H1 (cell line): ENCODE measurements at regions not wholly inside any gene's neighbourhood (a gene's known extent, or its start where the extent isn't known, plus 50 kb on each side); places are given as distances from the start of the nearest gene placed in this dataset.
A peak's percentile ranks its signal among the peaks of the same experiment; 100 is the strongest.

Experiments
- CTCF ChIA-PET: fragments of 300-600 bp; sonication (Branson Sonifier 250); formaldehyde crosslinking; loops from one replicate; lab custom pipeline; 2021; ENCODE audit not compliant: partially characterized antibody; lab: Charles Lee
- POLR2A ChIA-PET: fragments of 300-600 bp; sonication (Branson Sonifier 250); formaldehyde crosslinking; loops from one replicate; lab custom pipeline; 2021; ENCODE audit warnings: inconsistent platforms; ENCODE audit not compliant: partially characterized antibody; lab: Charles Lee
- DNase-seq, 2 experiments: peaks; one replicate each; pipeline versions ENCODE4 v3.0.0 to v3.0.0-alpha.2; 2010 to 2022; ENCODE audit warnings: low spot score in 2 of 2, low read depth in 1 of 2, mixed read lengths in 1 of 2
- FAIRE-seq: peaks from 2 replicates; lab custom pipeline; 2011; peaks lifted over from hg19 to GRCh38; lab: Jason Lieb, UNC
- H2AFZ ChIP-seq: 2 replicates; pipeline ENCODE4 v1.8.1; 2012; ENCODE audit warnings: low read length, inconsistent platforms
- H2AK5ac ChIP-seq: 2 replicates; pipeline ENCODE4 v1.6.1; 2013; ENCODE audit warnings: low read depth, low read length
- H2BK120ac ChIP-seq: replicated peaks from 2 replicates; pipeline ENCODE3; 2013; ENCODE audit warnings: low read depth, low read length, inconsistent platforms
- H2BK12ac ChIP-seq: 2 replicates; pipeline ENCODE4 v1.6.1; 2013; ENCODE audit warnings: low read depth, low read length
- H2BK15ac ChIP-seq: 2 replicates; pipeline ENCODE4 v1.6.1; 2013; ENCODE audit warnings: low read length
- H2BK20ac ChIP-seq: 2 replicates; pipeline ENCODE4 v1.6.1; 2013; ENCODE audit warnings: low read length
- H2BK5ac ChIP-seq: 2 replicates; pipeline ENCODE4 v1.6.1; 2013; ENCODE audit warnings: low read depth, low read length
- H3K14ac ChIP-seq: 2 replicates; pipeline ENCODE4 v1.6.1; 2013; ENCODE audit warnings: inconsistent platforms; ENCODE audit not compliant: insufficient read length
- H3K18ac ChIP-seq: 2 replicates; pipeline ENCODE4 v1.6.1; 2013; ENCODE audit warnings: low read length; ENCODE audit errors: extremely low read depth
- H3K23ac ChIP-seq: 2 replicates; pipeline ENCODE4 v1.6.1; 2013; ENCODE audit warnings: inconsistent platforms; ENCODE audit not compliant: insufficient read length
- H3K23me2 ChIP-seq: 2 replicates; pipeline ENCODE4 v1.6.1; 2013; ENCODE audit warnings: low read depth, low read length
- H3K27ac ChIP-seq: 2 replicates; pipeline ENCODE4 v1.6.1; 2011; ENCODE audit warnings: low read depth, low read length, inconsistent platforms
- H3K27me3 ChIP-seq, 4 experiments: replicated peaks in 1 of 4; 1 replicate in 1 of 4; 2 replicates in 3 of 4; pipeline versions ENCODE4 v1.6.1 to v1.8.1; 2011 to 2013; ENCODE audit warnings: low read length in 3 of 4, mild to moderate bottlenecking in 3 of 4, inconsistent platforms in 2 of 4, mixed read lengths in 2 of 4, moderate library complexity in 1 of 4; ENCODE audit not compliant: control insufficient read depth in 3 of 4, insufficient read depth in 3 of 4; ENCODE audit errors: extremely low read depth in 1 of 4
- H3K36me3 ChIP-seq, 4 experiments: 2 replicates each; pipeline versions ENCODE4 v1.6.1 to v1.8.1; 2011 to 2013; ENCODE audit warnings: mild to moderate bottlenecking in 4 of 4, low read length in 3 of 4, moderate library complexity in 2 of 4, control low read depth in 1 of 4, inconsistent platforms in 1 of 4; ENCODE audit not compliant: insufficient read depth in 4 of 4, control insufficient read depth in 2 of 4
- H3K4ac ChIP-seq: replicated peaks from 2 replicates; pipeline ENCODE3; 2013; ENCODE audit warnings: low read length, low read depth, mixed read lengths, inconsistent platforms; ENCODE audit not compliant: insufficient read length
- H3K4me1 ChIP-seq, 4 experiments: replicated peaks in 1 of 4; 1 replicate in 1 of 4; 2 replicates in 3 of 4; pipeline versions ENCODE4 v1.6.1 to v1.8.1; 2011 to 2013; ENCODE audit warnings: low read length in 3 of 4, inconsistent platforms in 2 of 4, mixed read lengths in 1 of 4; ENCODE audit not compliant: insufficient read depth in 4 of 4, control insufficient read depth in 3 of 4
- H3K4me2 ChIP-seq, 2 experiments: 2 replicates each; pipeline versions ENCODE4 v1.6.1 to v1.8.1; 2011 to 2013; ENCODE audit warnings: low read depth in 2 of 2, low read length in 2 of 2, control low read depth in 1 of 2, inconsistent platforms in 1 of 2, mild to moderate bottlenecking in 1 of 2; ENCODE audit not compliant: insufficient read depth in 1 of 2
- H3K4me3 ChIP-seq, 4 experiments: fragments of 200-600, 300-600 bp in 1 of 4; sonication (generic), shearing (Covaris generic), sonication (Bioruptor Twin) in 1 of 4; 2 replicates each; pipeline versions ENCODE4 v1.5.1 to v1.8.1; 2011 to 2016; ENCODE audit warnings: low read length in 4 of 4, low read depth in 3 of 4, control low read depth in 2 of 4, inconsistent platforms in 2 of 4, mild to moderate bottlenecking in 2 of 4, mixed read lengths in 1 of 4, moderate library complexity in 1 of 4; ENCODE audit not compliant: insufficient read depth in 2 of 4; ENCODE audit errors: extremely low read depth in 1 of 4
- H3K56ac ChIP-seq: replicated peaks from 2 replicates; pipeline ENCODE3; 2013; ENCODE audit warnings: low read depth, mild to moderate bottlenecking, mixed read lengths, low read length, inconsistent platforms; ENCODE audit not compliant: insufficient read length
- H3K79me1 ChIP-seq: 2 replicates; pipeline ENCODE4 v1.6.1; 2013; ENCODE audit warnings: low read depth, low read length, control low read depth
- H3K79me2 ChIP-seq, 2 experiments: 2 replicates each; pipeline versions ENCODE4 v1.6.1 to v1.8.1; 2012 to 2013; ENCODE audit warnings: low read length in 2 of 2, mild to moderate bottlenecking in 2 of 2, inconsistent platforms in 1 of 2; ENCODE audit not compliant: insufficient read depth in 2 of 2, control insufficient read depth in 1 of 2
- H3K9ac ChIP-seq, 4 experiments: replicated peaks in 1 of 4; 1 replicate in 1 of 4; 2 replicates in 3 of 4; pipeline versions ENCODE4 v1.6.1 to v1.8.1; 2011 to 2013; ENCODE audit warnings: low read depth in 3 of 4, low read length in 3 of 4, control low read depth in 2 of 4, mild to moderate bottlenecking in 2 of 4, moderate library complexity in 2 of 4, inconsistent platforms in 1 of 4; ENCODE audit errors: extremely low read depth in 1 of 4
- H3K9me3 ChIP-seq, 2 experiments: 2 replicates each; pipeline versions ENCODE4 v1.6.1 to v1.8.1; 2012 to 2013; ENCODE audit warnings: mild to moderate bottlenecking in 2 of 2, moderate library complexity in 2 of 2, control low read depth in 1 of 2, inconsistent platforms in 1 of 2, low read depth in 1 of 2, low read length in 1 of 2, mixed read lengths in 1 of 2; ENCODE audit not compliant: insufficient read depth in 2 of 2
- H4K20me1 ChIP-seq, 2 experiments: replicated peaks in 1 of 2; 2 replicates each; pipeline versions ENCODE3 to v1.8.1; 2011 to 2013; ENCODE audit warnings: inconsistent platforms in 2 of 2, low read length in 2 of 2, mild to moderate bottlenecking in 1 of 2; ENCODE audit not compliant: insufficient read depth in 2 of 2, control insufficient read depth in 1 of 2
- H4K5ac ChIP-seq: 2 replicates; pipeline ENCODE4 v1.6.1; 2013; ENCODE audit warnings: low read length, low read depth, mixed read lengths, inconsistent platforms; ENCODE audit not compliant: insufficient read length
- H4K8ac ChIP-seq: 2 replicates; pipeline ENCODE4 v1.8.0; 2013; ENCODE audit warnings: mild to moderate bottlenecking, moderate library complexity, low read length, inconsistent platforms; ENCODE audit not compliant: insufficient read depth; ENCODE audit errors: extremely low read depth
- H4K91ac ChIP-seq: replicated peaks from 2 replicates; pipeline ENCODE3; 2013; ENCODE audit warnings: low read length, mixed read lengths, inconsistent platforms; ENCODE audit not compliant: insufficient read length
- BCL11A ChIP-seq, 2 experiments: IDR thresholded peaks; one replicate each; pipeline ENCODE4 v1.6.1; 2011; ENCODE audit warnings: low read depth in 2 of 2, low read length in 2 of 2, mild to moderate bottlenecking in 2 of 2
- EP300 ChIP-seq, 2 experiments: IDR thresholded peaks; 1 replicate in 1 of 2; 2 replicates in 1 of 2; pipeline ENCODE4 v1.6.1; 2011 to 2012; ENCODE audit warnings: low read depth in 2 of 2, low read length in 2 of 2, mild to moderate bottlenecking in 2 of 2, borderline replicate concordance in 1 of 2, inconsistent platforms in 1 of 2, moderate library complexity in 1 of 2
- JUND ChIP-seq: IDR thresholded peaks from 2 replicates; pipeline ENCODE4 v1.6.1; 2011; ENCODE audit warnings: mild to moderate bottlenecking, improper control_type of control experiment, low read length
- KDM1A ChIP-seq: fragments of 200-600, 300-600 bp; sonication (generic); IDR thresholded peaks from 2 replicates; pipeline ENCODE4 v1.7.1; 2016; ENCODE audit warnings: mild to moderate bottlenecking, low read length, borderline replicate concordance
- RBBP5 ChIP-seq: IDR thresholded peaks from 2 replicates; pipeline ENCODE4 v1.7.1; 2012; ENCODE audit warnings: low read depth, mild to moderate bottlenecking, inconsistent platforms, low read length, moderate library complexity, borderline replicate concordance
- WGBS, 2 experiments: shearing (Covaris generic) in 1 of 2; methylation state at CpG; one replicate each; pipeline versions ENCODE4 v1.1.6 to v1.1.7; 2013 to 2015; ENCODE audit warnings: low lambda C conversion rate in 2 of 2, mixed read lengths in 2 of 2, inconsistent platforms in 1 of 2, low coverage in 1 of 2, missing lambda C conversion rate in 1 of 2; ENCODE audit not compliant: insufficient replicate concordance in 2 of 2, insufficient coverage in 1 of 2, insufficient read length in 1 of 2; ENCODE audit errors: extremely low coverage in 1 of 2, missing lambda C conversion rate in 1 of 2; 5-methylcytosine and 5-hydroxymethylcytosine counted together

GRCh38 chr10:78739444-78740053, 329.2 kb upstream of the ZMIZ1 start:
- peaks cover 3% of the 10 kb centered on the region for H3K23me2 ChIP-seq
- H3K18ac ChIP-seq = no peak overlapping the region
- no peak for FAIRE-seq
- no peak overlapping the region for H2BK120ac ChIP-seq
- ChIA-PET CTCF (no interaction called here), POLR2A (no interaction called here)
- peak overlapping the region; percentile 32; the same call in 1 of the 2 replicates for H2BK15ac ChIP-seq
- H4K8ac ChIP-seq = no peak overlapping the region
- H4K91ac ChIP-seq = peak overlapping the region; percentile 18
- no peak overlapping the region for H3K14ac ChIP-seq
- no peak overlapping the region for H3K56ac ChIP-seq
- no peak overlapping the region; a peak in 2 of 4 replicates for H3K4me2 ChIP-seq
- no peak for TF ChIP-seq EP300 (IDR thresholded peaks at IDR 0.05; ENCODE audit: borderline replicate concordance in 1 of 2, low read depth in 2 of 2, low read length in 2 of 2)
- no peak for TF ChIP-seq KDM1A
- no peak for TF ChIP-seq RBBP5
- no peak for TF ChIP-seq JUND
- TF ChIP-seq BCL11A (IDR thresholded peaks at IDR 0.05; ENCODE audit: low read depth in 2 of 2, low read length in 2 of 2) = no peak
- H3K79me1 ChIP-seq = no peaks in the 10 kb centered on the region
- peaks cover 0 to 6% (median 2%) of the 10 kb centered on the region in 4 experiments; a peak in 4 of 7 replicates for H3K4me1 ChIP-seq
- H3K9me3 ChIP-seq = no peaks in the 10 kb centered on the region; a peak in 1 of 4 replicates
- H2BK20ac ChIP-seq = 0 out of 2 replicates have a peak overlapping the region, but pooled peaks have one; percentile 21
- no peaks in the 10 kb centered on the region for H4K20me1 ChIP-seq
- H3K4me3 ChIP-seq = no peak overlapping the region
- no peak overlapping the region for H3K9ac ChIP-seq
- 80% methylated on average over 4 of the region's 4 CpGs; no CpG with 5 or more reads in 1 of the 2 experiments for WGBS, 2 experiments
- no peaks in the 10 kb centered on the region for H3K79me2 ChIP-seq
- no peak overlapping the region for H3K23ac ChIP-seq
- DNase-seq = no peak
- H3K27me3 ChIP-seq = no peaks in the 10 kb centered on the region; a peak in 1 of 7 replicates
- peak overlapping the region; percentile 21; the same call in 1 of the 2 replicates for H2BK12ac ChIP-seq
- H2AFZ ChIP-seq = no peak overlapping the region
- no peak overlapping the region for H3K27ac ChIP-seq
- H2BK5ac ChIP-seq = no peak overlapping the region
- H3K4ac ChIP-seq = no peak overlapping the region
- H2AK5ac ChIP-seq = no peak overlapping the region
- H3K36me3 ChIP-seq = no peaks in the 10 kb centered on the region
- no peak overlapping the region for H4K5ac ChIP-seq
